ENCODE measurements at regions not wholly inside any gene's neighbourhood (a gene's known extent, or its start where the extent isn't known, plus 50 kb on each side); places are given as distances from the start of the nearest gene placed in this dataset.
A peak's percentile ranks its signal among the peaks of the same experiment; 100 is the strongest.

DNA sequence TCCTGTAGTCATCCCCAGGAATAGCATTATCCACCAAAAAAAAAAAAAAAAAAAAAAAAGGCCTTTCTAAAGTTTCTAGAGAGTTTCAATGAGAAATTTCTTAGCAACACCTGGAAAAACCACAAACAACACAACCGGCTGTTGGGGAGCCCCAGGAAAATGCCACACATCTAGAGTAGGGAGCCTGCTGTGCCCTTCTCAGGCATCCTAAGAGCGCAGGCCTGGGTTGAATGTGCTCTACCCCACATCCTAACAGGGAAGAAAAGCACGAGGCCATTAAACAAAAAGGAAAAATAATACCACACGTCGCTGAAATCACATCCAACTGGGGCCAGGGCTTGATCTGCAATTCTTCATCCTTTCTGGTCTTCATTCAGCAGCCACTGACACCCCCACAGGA lies 367.5 kb downstream of the TGFB2 start:
- H3K4me3 ChIP-seq (replicated peaks in 1 of 4; ENCODE audit: control extremely low read depth in 1 of 4, insufficient read depth in 1 of 4, low read depth in 3 of 4, low read length in 4 of 4), result no peak overlapping the region
- H3K27ac ChIP-seq (ENCODE audit: insufficient read depth, low read length), result no peak overlapping the region
- no peak overlapping the region for H3K4me2 ChIP-seq (ENCODE audit: extremely low read depth, insufficient read depth, low read length)
- H4K20me1 ChIP-seq (ENCODE audit: control insufficient read depth, extremely low read depth, insufficient read depth, low read length), result no peaks in the 10 kb centered on the region
- no peaks in the 10 kb centered on the region for H3K79me2 ChIP-seq (ENCODE audit: control insufficient read depth, insufficient read depth, low read length)
- H2AFZ ChIP-seq (ENCODE audit: low read length), result no peak overlapping the region
- no peak for TF ChIP-seq EZH2 (IDR thresholded peaks at IDR 0.05; ENCODE audit: low read length, missing control alignments)
- TF ChIP-seq, protein P1, sequence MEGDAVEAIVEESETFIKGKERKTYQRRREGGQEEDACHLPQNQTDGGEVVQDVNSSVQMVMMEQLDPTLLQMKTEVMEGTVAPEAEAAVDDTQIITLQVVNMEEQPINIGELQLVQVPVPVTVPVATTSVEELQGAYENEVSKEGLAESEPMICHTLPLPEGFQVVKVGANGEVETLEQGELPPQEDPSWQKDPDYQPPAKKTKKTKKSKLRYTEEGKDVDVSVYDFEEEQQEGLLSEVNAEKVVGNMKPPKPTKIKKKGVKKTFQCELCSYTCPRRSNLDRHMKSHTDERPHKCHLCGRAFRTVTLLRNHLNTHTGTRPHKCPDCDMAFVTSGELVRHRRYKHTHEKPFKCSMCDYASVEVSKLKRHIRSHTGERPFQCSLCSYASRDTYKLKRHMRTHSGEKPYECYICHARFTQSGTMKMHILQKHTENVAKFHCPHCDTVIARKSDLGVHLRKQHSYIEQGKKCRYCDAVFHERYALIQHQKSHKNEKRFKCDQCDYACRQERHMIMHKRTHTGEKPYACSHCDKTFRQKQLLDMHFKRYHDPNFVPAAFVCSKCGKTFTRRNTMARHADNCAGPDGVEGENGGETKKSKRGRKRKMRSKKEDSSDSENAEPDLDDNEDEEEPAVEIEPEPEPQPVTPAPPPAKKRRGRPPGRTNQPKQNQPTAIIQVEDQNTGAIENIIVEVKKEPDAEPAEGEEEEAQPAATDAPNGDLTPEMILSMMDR (conservative IDR thresholded peaks at IDR 0.05 in 1 of 2, IDR thresholded peaks at IDR 0.05 in 1 of 2; ENCODE audit: low read depth in 1 of 2, low read length in 2 of 2), result no peak
- H3K9ac ChIP-seq (ENCODE audit: insufficient read depth, low read length), result no peak overlapping the region
- no peaks in the 10 kb centered on the region for H3K36me3 ChIP-seq (ENCODE audit: control insufficient read depth, insufficient read depth, low read length)
- DNase-seq (ENCODE audit: low read depth in 2 of 2), result no peak
- H3K9me3 ChIP-seq (ENCODE audit: control insufficient read depth, insufficient read depth, low read depth, low read length), result no peaks in the 10 kb centered on the region
- peaks cover 8% of the 10 kb centered on the region for H3K4me1 ChIP-seq (ENCODE audit: control insufficient read depth, extremely low read depth, insufficient read depth, low read length)
- H3K27me3 ChIP-seq (ENCODE audit: control insufficient read depth, insufficient read depth, low read length), result no peaks in the 10 kb centered on the region

DNA sequence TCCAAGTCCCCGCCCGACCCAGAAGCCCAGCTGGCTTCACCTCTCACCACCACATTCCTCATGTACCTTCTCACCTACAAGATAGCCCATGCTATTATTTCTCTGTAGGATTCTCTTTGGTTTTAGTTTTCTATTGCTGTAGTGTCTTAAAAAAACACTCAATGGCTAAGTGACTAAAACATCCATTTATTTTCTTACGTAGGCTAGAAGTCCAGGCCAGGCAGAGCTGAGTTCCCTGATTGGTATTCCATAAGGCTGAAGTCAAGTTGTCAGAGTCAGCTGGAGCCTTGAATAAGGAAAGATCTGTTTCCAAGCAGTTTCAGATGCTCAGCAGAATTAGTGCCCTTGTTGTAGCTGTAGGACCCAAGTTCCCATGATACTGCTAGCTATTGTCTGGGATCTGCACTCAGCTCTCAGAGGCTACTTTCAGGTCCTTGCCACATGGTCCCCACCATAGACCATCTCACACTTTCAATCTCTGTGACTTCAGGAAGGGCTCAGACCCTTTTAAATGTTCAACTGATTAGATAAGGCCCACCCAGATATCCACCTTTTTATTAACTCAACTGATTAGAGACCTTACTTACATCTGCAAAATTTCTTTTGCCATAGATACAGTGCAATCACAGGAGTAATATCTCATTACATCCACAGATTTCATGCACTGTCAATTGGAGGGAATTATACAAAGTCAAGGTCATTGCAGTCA lies 371.0 kb downstream of the TGFB2 start:
- Histone ChIP-seq H2AFZ (ENCODE audit: low read length) (no peak overlapping the region), H3K4me1 (ENCODE audit: control insufficient read depth, extremely low read depth, insufficient read depth, low read length) (peaks cover 11% of the 10 kb centered on the region), H3K27me3 (ENCODE audit: control insufficient read depth, insufficient read depth, low read length) (no peaks in the 10 kb centered on the region), H3K4me3 (replicated peaks in 1 of 4; ENCODE audit: control extremely low read depth in 1 of 4, insufficient read depth in 1 of 4, low read depth in 3 of 4, low read length in 4 of 4) (no peak overlapping the region), H3K9me3 (ENCODE audit: control insufficient read depth, insufficient read depth, low read depth, low read length) (no peaks in the 10 kb centered on the region), H3K4me2 (ENCODE audit: extremely low read depth, insufficient read depth, low read length) (no peak overlapping the region), H3K9ac (ENCODE audit: insufficient read depth, low read length) (no peak overlapping the region), H4K20me1 (ENCODE audit: control insufficient read depth, extremely low read depth, insufficient read depth, low read length) (no peaks in the 10 kb centered on the region), H3K79me2 (ENCODE audit: control insufficient read depth, insufficient read depth, low read length) (no peaks in the 10 kb centered on the region), H3K27ac (ENCODE audit: insufficient read depth, low read length) (no peak overlapping the region), H3K36me3 (ENCODE audit: control insufficient read depth, insufficient read depth, low read length) (no peaks in the 10 kb centered on the region)
- TF ChIP-seq, protein P1 (conservative IDR thresholded peaks at IDR 0.05 in 1 of 2, IDR thresholded peaks at IDR 0.05 in 1 of 2; ENCODE audit: low read depth in 1 of 2, low read length in 2 of 2), result no peak
- no peak for TF ChIP-seq EZH2 (IDR thresholded peaks at IDR 0.05; ENCODE audit: low read length, missing control alignments)
- DNase-seq (ENCODE audit: low read depth in 2 of 2), result peak in 1 of 2 donors; percentile 69

DNA sequence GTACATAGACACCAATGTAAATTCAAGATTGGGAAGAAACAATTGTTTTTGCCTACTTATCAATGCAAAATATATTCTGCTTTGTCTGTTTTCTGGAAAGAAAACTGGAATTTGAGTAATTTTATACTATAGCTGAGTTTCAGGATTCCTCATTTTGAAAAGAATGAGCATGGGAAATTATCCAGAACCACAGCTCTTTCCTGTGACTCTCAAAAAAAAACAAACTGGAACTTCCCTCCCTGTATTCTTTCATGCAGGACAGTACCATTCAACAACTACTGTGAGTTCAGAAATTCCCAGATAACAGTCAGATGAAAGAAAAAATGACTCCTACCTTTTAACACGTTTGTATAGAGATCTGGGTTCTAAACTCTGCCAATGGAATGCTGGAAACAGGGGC lies 372.4 kb downstream of the TGFB2 start:
- Histone ChIP-seq H3K4me1 (ENCODE audit: control insufficient read depth, extremely low read depth, insufficient read depth, low read length) (peaks cover 8% of the 10 kb centered on the region), H2AFZ (ENCODE audit: low read length) (no peak overlapping the region), H3K9ac (ENCODE audit: insufficient read depth, low read length) (no peak overlapping the region), H3K4me3 (replicated peaks in 1 of 4; ENCODE audit: control extremely low read depth in 1 of 4, insufficient read depth in 1 of 4, low read depth in 3 of 4, low read length in 4 of 4) (no peak overlapping the region), H3K79me2 (ENCODE audit: control insufficient read depth, insufficient read depth, low read length) (no peaks in the 10 kb centered on the region), H3K27ac (ENCODE audit: insufficient read depth, low read length) (no peak overlapping the region), H3K4me2 (ENCODE audit: extremely low read depth, insufficient read depth, low read length) (peak overlapping the region; percentile 23), H3K36me3 (ENCODE audit: control insufficient read depth, insufficient read depth, low read length) (no peaks in the 10 kb centered on the region), H3K9me3 (ENCODE audit: control insufficient read depth, insufficient read depth, low read depth, low read length) (no peaks in the 10 kb centered on the region), H4K20me1 (ENCODE audit: control insufficient read depth, extremely low read depth, insufficient read depth, low read length) (no peaks in the 10 kb centered on the region), H3K27me3 (ENCODE audit: control insufficient read depth, insufficient read depth, low read length) (no peaks in the 10 kb centered on the region)
- TF ChIP-seq, protein P1 (conservative IDR thresholded peaks at IDR 0.05 in 1 of 2, IDR thresholded peaks at IDR 0.05 in 1 of 2; ENCODE audit: low read depth in 1 of 2, low read length in 2 of 2), result no peak
- TF ChIP-seq EZH2 (IDR thresholded peaks at IDR 0.05; ENCODE audit: low read length, missing control alignments), result no peak
- DNase-seq (ENCODE audit: low read depth in 2 of 2), result peak; percentile 52 to 85
